ENCODE measurements at regions not wholly inside any gene's neighbourhood (a gene's known extent, or its start where the extent isn't known, plus 50 kb on each side); places are given as distances from the start of the nearest gene placed in this dataset.

DNA sequence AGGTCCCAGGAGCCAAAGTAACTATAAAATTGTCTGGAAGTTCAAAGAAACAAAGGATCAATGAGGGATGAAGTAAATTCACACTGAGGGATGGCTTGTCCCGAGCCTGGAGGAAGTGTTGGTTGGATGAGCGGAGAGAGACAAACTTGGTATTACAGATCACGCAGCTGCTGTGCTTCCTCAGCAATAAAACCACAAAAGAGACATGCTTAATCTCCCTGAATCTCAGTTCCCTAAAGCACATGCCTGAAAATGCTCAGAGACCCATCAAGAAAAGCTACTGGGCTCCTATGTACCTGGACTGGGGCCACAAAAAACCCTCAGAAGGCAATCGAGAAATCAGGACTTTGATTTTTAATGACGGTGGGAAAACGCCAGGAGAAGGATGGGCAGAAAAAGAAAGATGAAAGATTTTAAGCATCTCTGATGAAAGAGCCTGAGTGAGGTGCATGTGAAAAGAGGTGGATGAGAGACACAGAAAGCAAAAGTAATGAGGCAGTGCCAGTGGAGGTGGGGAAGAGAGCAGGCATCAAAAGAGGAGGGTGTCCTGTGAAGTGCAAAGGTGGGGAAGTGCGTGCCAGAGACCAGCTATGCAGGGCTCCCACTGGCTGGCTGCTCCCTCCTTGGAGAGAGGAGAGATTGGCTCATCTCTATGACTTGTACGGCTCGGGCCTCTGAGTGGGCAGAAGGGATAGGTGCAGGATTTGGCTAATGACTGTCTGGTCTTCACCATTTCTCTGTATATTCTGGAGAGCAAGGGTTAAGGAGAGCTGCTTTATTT is 143.7 kb downstream of the ABCC12 start:
- TF ChIP-seq, protein P1, sequence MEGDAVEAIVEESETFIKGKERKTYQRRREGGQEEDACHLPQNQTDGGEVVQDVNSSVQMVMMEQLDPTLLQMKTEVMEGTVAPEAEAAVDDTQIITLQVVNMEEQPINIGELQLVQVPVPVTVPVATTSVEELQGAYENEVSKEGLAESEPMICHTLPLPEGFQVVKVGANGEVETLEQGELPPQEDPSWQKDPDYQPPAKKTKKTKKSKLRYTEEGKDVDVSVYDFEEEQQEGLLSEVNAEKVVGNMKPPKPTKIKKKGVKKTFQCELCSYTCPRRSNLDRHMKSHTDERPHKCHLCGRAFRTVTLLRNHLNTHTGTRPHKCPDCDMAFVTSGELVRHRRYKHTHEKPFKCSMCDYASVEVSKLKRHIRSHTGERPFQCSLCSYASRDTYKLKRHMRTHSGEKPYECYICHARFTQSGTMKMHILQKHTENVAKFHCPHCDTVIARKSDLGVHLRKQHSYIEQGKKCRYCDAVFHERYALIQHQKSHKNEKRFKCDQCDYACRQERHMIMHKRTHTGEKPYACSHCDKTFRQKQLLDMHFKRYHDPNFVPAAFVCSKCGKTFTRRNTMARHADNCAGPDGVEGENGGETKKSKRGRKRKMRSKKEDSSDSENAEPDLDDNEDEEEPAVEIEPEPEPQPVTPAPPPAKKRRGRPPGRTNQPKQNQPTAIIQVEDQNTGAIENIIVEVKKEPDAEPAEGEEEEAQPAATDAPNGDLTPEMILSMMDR (IDR thresholded peaks at IDR 0.05; ENCODE audit: control insufficient read depth, extremely low read depth, insufficient read depth): no peak
- H3K4me3 ChIP-seq (ENCODE audit: low read depth, low read length): no peak overlapping the region
- DNase-seq (ENCODE audit: low read depth): no peak

DNA sequence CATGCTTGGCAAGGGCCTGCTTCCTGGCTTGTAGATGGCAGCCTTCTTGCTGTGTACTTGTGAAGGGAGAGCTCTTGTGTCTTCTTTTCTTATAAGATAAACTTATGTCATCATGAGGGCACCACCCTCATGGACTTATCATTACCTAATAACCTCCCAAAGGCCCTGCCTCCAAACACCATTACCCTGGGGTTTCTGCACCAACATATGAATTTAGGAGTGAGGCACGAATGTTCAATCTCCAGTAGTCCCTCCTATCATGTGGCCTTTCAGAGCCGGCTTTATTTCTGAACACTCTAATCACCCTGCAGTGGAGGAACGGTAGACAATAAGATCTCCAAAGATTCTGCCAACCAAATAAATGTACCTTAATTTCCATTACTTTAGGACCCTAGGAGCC is 144.3 kb downstream of the ABCC12 start:
- no peak for DNase-seq (ENCODE audit: low read depth)
- TF ChIP-seq, protein P1 (IDR thresholded peaks at IDR 0.05; ENCODE audit: control insufficient read depth, extremely low read depth, insufficient read depth): no peak
- no peak overlapping the region for H3K4me3 ChIP-seq (ENCODE audit: low read depth, low read length)

DNA sequence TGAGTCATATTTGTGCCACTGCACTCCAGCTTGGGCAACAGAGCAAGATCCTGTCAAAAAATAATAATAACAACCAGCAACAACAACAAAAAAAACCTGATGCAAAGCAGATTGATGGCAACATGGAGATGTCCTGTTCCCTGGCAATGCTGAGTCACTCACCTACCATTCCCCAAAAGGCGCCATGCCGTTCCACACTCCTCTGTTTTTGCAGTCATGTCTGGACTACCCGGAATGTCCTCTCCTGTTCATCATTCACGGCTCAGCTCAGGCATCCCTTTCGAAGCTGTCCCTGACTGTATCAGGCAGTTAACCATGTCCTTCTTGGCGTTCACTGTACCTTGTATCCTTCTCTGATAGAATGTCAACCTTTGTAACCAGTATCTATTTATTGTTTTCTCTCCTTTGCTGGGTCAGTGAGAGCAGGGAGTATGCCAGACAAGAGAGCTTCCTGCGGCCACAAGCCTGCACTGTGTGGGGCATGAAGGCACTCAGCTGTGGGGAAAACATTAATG is 147.7 kb downstream of the ABCC12 start:
- TF ChIP-seq, protein P1 (IDR thresholded peaks at IDR 0.05; ENCODE audit: control insufficient read depth, extremely low read depth, insufficient read depth): no peak
- DNase-seq (ENCODE audit: low read depth): no peak
- H3K4me3 ChIP-seq (ENCODE audit: low read depth, low read length): no peak overlapping the region

DNA sequence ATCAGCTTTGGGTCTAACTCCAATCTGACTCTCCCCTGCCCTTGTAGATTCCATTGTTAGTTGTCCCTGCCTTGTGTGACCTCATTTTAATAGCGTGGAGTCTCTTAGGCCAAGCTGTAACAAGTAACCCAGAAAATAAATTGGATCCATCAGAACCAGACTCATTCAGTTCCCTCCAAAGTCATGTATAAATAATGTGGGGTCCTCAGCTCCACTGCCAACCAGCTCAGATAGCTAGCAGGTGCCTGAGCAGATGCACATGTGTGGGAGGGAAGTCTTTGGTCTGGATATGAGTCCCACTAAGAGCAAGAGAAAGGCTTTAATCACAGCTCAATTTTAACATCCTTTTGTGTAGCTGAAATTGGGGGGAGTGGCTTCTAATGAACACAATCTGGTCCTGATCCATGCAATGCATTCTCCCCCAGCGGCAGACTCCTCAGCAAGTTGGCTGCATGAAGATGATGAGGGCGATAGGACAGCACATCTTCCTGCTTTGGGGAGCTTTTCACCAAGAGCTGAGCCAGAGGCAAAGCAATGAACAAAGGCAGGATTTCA is 151.6 kb downstream of the ABCC12 start:
- TF ChIP-seq, protein P1 (IDR thresholded peaks at IDR 0.05; ENCODE audit: control insufficient read depth, extremely low read depth, insufficient read depth): no peak
- H3K4me3 ChIP-seq (ENCODE audit: low read depth, low read length): no peak overlapping the region
- DNase-seq (ENCODE audit: low read depth): no peak

DNA sequence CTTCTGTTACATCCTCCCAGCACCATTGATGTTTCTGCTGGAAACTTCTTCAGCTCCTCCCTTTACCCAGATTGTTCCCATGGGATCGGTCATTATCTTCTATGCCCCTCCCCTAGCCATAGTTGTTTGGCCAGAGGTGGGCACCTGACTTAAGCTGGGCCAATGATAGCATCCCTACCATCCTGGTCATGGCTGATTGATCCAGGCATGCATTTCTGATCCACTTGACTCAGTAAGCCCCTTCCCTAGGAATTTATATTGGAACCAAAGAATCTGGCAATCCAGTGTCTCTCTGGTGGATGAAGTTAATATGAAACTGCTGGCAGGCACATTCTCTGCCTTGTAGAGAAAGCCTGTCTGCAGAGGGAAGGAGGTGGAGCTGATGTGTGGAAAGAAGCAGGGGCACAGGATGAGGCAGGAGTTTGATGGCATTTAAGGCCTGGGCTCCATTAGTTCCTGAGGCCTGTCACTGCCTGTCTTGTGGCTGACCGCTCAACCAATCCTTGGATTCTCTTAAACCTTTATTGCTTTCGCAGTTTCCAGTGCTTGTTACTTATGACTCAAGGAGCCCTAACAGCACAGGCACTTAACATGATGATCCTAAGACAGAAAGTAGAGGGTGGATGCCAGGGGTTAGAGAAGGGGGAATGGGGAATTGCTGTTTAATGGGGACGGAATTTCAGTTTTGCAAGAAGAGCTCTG is 152.4 kb downstream of the ABCC12 start:
- TF ChIP-seq, protein P1 (IDR thresholded peaks at IDR 0.05; ENCODE audit: control insufficient read depth, extremely low read depth, insufficient read depth): no peak
- no peak overlapping the region for H3K4me3 ChIP-seq (ENCODE audit: low read depth, low read length)
- no peak for DNase-seq (ENCODE audit: low read depth)

DNA sequence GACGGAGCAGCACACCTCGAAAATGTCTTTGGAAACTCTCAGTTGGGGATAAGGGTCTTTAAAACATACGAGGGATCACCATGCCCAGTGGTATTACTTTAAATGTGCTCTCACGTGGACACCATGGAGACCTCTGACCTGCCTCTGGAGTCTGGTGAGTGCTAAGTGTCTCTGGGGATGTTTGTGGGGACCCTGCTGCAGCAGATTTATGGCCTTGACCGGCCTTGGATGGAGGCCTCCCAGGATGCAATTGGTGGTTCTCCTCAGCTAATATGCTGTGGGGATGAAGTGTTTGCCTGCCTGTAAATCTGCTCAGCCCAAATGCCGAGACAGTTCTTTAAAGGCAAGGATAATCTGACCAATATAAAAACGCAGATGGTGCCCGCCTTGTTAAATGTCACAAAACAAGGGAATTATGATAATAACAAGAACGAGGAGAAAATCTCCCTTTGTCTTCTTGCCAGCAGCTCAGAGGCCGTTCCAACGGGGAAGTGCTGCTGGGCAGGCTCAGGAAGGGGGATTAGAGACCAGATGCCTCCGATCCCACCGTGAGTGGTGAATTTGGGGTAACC is 154.4 kb downstream of the ABCC12 start:
- TF ChIP-seq, protein P1 (IDR thresholded peaks at IDR 0.05; ENCODE audit: control insufficient read depth, extremely low read depth, insufficient read depth): no peak
- H3K4me3 ChIP-seq (ENCODE audit: low read depth, low read length): no peak overlapping the region
- DNase-seq (ENCODE audit: low read depth): no peak

Measured in LNCaP clone FGC (cell line).